SHP77 treated with DMSO at 0.1 percent for 48 hours (cell line): ENCODE measurements at regions not wholly inside any gene's neighbourhood (a gene's known extent, or its start where the extent isn't known, plus 50 kb on each side); places are given as distances from the start of the nearest gene placed in this dataset.
"Not testable (repeated sequence)": the region's sequence is repeated elsewhere in the genome, so short reads cannot be mapped to it uniquely, and the experiment has no call there.

Experiments used
- DNase-seq: peaks from one replicate; lab custom pipeline; 2025; lab: John Stamatoyannopoulos, UW

- DNase-seq = no peak
Observed at GRCh38 chr13:22967669-22968068, 213.1 kb upstream of the SGCG start.

GRCh38 chr13:22979952-22980351, 200.8 kb upstream of the SGCG start:
- no peak for DNase-seq

GRCh38 chr13:22980936-22981335, 199.8 kb upstream of the SGCG start:
- DNase-seq = no peak

- no peak for DNase-seq
Observed at GRCh38 chr13:22993148-22993547, 187.6 kb upstream of the SGCG start.

GRCh38 chr13:23003446-23003845, 177.3 kb upstream of the SGCG start:
- no peak for DNase-seq

GRCh38 chr13:23007426-23007825, 173.4 kb upstream of the SGCG start:
- DNase-seq = no peak

- no peak for DNase-seq
Observed at GRCh38 chr13:23018143-23018542, 162.6 kb upstream of the SGCG start.

- DNase-seq = peak; percentile 24
Observed at GRCh38 chr13:23020246-23020843, 160.4 kb upstream of the SGCG start.

- no peak for DNase-seq
Observed at GRCh38 chr13:23021906-23022305, 158.9 kb upstream of the SGCG start.

- DNase-seq = no peak
Observed at GRCh38 chr13:23022704-23023103, 158.1 kb upstream of the SGCG start.

- no peak for DNase-seq
Observed at GRCh38 chr13:23025864-23026608, 154.7 kb upstream of the SGCG start.

GRCh38 chr13:23039266-23039935, 141.4 kb upstream of the SGCG start:
- no peak for DNase-seq

- DNase-seq = no peak
Observed at GRCh38 chr13:23042181-23042580, 138.6 kb upstream of the SGCG start.

GRCh38 chr13:23044906-23045305, 135.9 kb upstream of the SGCG start:
- DNase-seq = no peak

GRCh38 chr13:23050126-23050525, 130.7 kb upstream of the SGCG start:
- no peak for DNase-seq

- DNase-seq = not testable (repeated sequence)
Observed at GRCh38 chr13:23053711-23054110, 127.1 kb upstream of the SGCG start.

- DNase-seq = no peak
Observed at GRCh38 chr13:23059173-23059572, 121.6 kb upstream of the SGCG start.

GRCh38 chr13:23060959-23061358, 119.8 kb upstream of the SGCG start:
- DNase-seq = no peak

GRCh38 chr13:23067129-23067528, 113.7 kb upstream of the SGCG start:
- DNase-seq = no peak

- no peak for DNase-seq
Observed at GRCh38 chr13:23069566-23069965, 111.2 kb upstream of the SGCG start.

GRCh38 chr13:23074075-23074828, 106.5 kb upstream of the SGCG start:
- DNase-seq = no peak

- no peak for DNase-seq
Observed at GRCh38 chr13:23081220-23081619, 99.6 kb upstream of the SGCG start.

- DNase-seq = no peak
Observed at GRCh38 chr13:23081901-23082300, 98.9 kb upstream of the SGCG start.
